HG03196 (cell line): ENCODE measurements at regions not wholly inside any gene's neighbourhood (a gene's known extent, or its start where the extent isn't known, plus 50 kb on each side); places are given as distances from the start of the nearest gene placed in this dataset.
"Not testable (repeated sequence)": the region's sequence is repeated elsewhere in the genome, so short reads cannot be mapped to it uniquely, and the experiment has no call there.

Experiments
- ATAC-seq: cut with Tn5 transposase; IDR thresholded peaks from one replicate; pipeline ENCODE4 v1.9.1; 2021; ENCODE audit not compliant: unreplicated experiment

GRCh38 chr9:118624608-118625007 is 744.6 kb downstream of the BRINP1 start:
- no peak for ATAC-seq

GRCh38 chr9:118630079-118630478 is 739.2 kb downstream of the BRINP1 start:
- no peak for ATAC-seq

- no peak for ATAC-seq
These were observed 738.2 kb downstream of the BRINP1 start for GRCh38 chr9:118630931-118631595.

- no peak for ATAC-seq
These were observed 737.3 kb downstream of the BRINP1 start for GRCh38 chr9:118631956-118632355.

- ATAC-seq = no peak
These were observed 733.8 kb downstream of the BRINP1 start for GRCh38 chr9:118635416-118635815.

- ATAC-seq = no peak
These were observed 731.6 kb downstream of the BRINP1 start for GRCh38 chr9:118637681-118638080.

- no peak for ATAC-seq
These were observed 728.2 kb downstream of the BRINP1 start for GRCh38 chr9:118640836-118641560.

GRCh38 chr9:118643118-118643517 is 726.1 kb downstream of the BRINP1 start:
- ATAC-seq = no peak

- no peak for ATAC-seq
These were observed 725.2 kb downstream of the BRINP1 start for GRCh38 chr9:118644066-118644465.

- no peak for ATAC-seq
These were observed 721.9 kb downstream of the BRINP1 start for GRCh38 chr9:118647331-118647730.

- ATAC-seq = no peak
These were observed 718.8 kb downstream of the BRINP1 start for GRCh38 chr9:118650417-118650816.

- no peak for ATAC-seq
These were observed 717.7 kb downstream of the BRINP1 start for GRCh38 chr9:118651511-118651910.

GRCh38 chr9:118652258-118652657 is 717.0 kb downstream of the BRINP1 start:
- no peak for ATAC-seq

- no peak for ATAC-seq
These were observed 716.3 kb downstream of the BRINP1 start for GRCh38 chr9:118652912-118653311.

- ATAC-seq = no peak
These were observed 710.2 kb downstream of the BRINP1 start for GRCh38 chr9:118659011-118659410.

GRCh38 chr9:118665226-118665919 is 703.9 kb downstream of the BRINP1 start:
- no peak for ATAC-seq

- ATAC-seq = no peak
These were observed 699.0 kb downstream of the BRINP1 start for GRCh38 chr9:118670011-118670953.

- ATAC-seq = no peak
These were observed 694.3 kb downstream of the BRINP1 start for GRCh38 chr9:118674942-118675341.

- ATAC-seq = not testable (repeated sequence)
These were observed 691.1 kb downstream of the BRINP1 start for GRCh38 chr9:118677936-118678653.

- ATAC-seq = no peak
These were observed 682.3 kb downstream of the BRINP1 start for GRCh38 chr9:118686959-118687358.
